ENCODE measurements at regions not wholly inside any gene's neighbourhood (a gene's known extent, or its start where the extent isn't known, plus 50 kb on each side); places are given as distances from the start of the nearest gene placed in this dataset.

- Histone ChIP-seq H3K36me3 (ENCODE audit: control insufficient read depth in 2 of 2, insufficient read depth in 2 of 2, low read length in 1 of 2) (no peaks in the 10 kb centered on the region), H3K27me3 (ENCODE audit: control insufficient read depth in 1 of 2, insufficient read depth in 2 of 2, low read length in 2 of 2) (no peaks in the 10 kb centered on the region), H3K4me1 (ENCODE audit: control insufficient read depth in 2 of 2, insufficient read depth in 2 of 2, low read length in 1 of 2) (no peaks in the 10 kb centered on the region), H3K9me3 (ENCODE audit: control insufficient read depth in 2 of 2, insufficient read depth in 1 of 2, low read depth in 1 of 2, low read length in 1 of 2) (no peaks in the 10 kb centered on the region), H3K4me3 (ENCODE audit: low read depth in 1 of 2, low read length in 2 of 2) (no peak overlapping the region), H3K27ac (ENCODE audit: low read depth in 2 of 2, low read length in 1 of 2) (no peak overlapping the region)
- WGBS, 2 donors: 56 to 64% methylated on average over 3 of the region's 3 CpGs
These were observed 950.7 kb upstream of the PIK3C3 start for GRCh38 chr18:41004324-41004723.

DNA sequence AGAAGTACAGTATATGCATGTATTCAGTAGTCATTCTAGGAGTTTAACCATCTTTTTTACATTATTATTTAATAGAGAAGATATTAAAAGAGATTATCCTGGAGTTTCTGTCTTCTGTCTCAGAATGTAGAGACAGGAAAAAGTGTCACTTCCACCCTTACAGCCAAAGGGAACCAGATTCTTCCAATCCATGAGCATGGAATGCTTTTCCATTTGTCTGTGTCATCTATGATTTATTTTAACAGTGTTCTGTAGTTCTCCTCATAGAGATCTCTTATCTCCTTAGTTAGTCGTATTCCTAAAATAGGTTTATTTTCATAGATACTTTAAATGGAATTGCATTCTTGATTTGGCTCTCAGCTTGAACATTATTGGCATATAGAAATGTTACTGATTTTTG is 959.5 kb upstream of the PIK3C3 start:
- Histone ChIP-seq H3K27ac (ENCODE audit: low read depth in 2 of 2, low read length in 1 of 2) (no peak overlapping the region), H3K9me3 (ENCODE audit: control insufficient read depth in 2 of 2, insufficient read depth in 1 of 2, low read depth in 1 of 2, low read length in 1 of 2) (no peaks in the 10 kb centered on the region), H3K36me3 (ENCODE audit: control insufficient read depth in 2 of 2, insufficient read depth in 2 of 2, low read length in 1 of 2) (no peaks in the 10 kb centered on the region), H3K27me3 (ENCODE audit: control insufficient read depth in 1 of 2, insufficient read depth in 2 of 2, low read length in 2 of 2) (no peaks in the 10 kb centered on the region), H3K4me1 (ENCODE audit: control insufficient read depth in 2 of 2, insufficient read depth in 2 of 2, low read length in 1 of 2) (no peaks in the 10 kb centered on the region), H3K4me3 (ENCODE audit: low read depth in 1 of 2, low read length in 2 of 2) (no peak overlapping the region)
- WGBS, 2 donors: 52 to 68% methylated on average over 1 of the region's 1 CpG

GRCh38 chr18:40993363-40993762 is 961.7 kb upstream of the PIK3C3 start:
- H3K36me3 ChIP-seq (ENCODE audit: control insufficient read depth in 2 of 2, insufficient read depth in 2 of 2, low read length in 1 of 2): no peaks in the 10 kb centered on the region
- H3K4me3 ChIP-seq (ENCODE audit: low read depth in 1 of 2, low read length in 2 of 2): no peak overlapping the region
- H3K27ac ChIP-seq (ENCODE audit: low read depth in 2 of 2, low read length in 1 of 2): no peak overlapping the region
- no peaks in the 10 kb centered on the region for H3K27me3 ChIP-seq (ENCODE audit: control insufficient read depth in 1 of 2, insufficient read depth in 2 of 2, low read length in 2 of 2)
- no peaks in the 10 kb centered on the region for H3K9me3 ChIP-seq (ENCODE audit: control insufficient read depth in 2 of 2, insufficient read depth in 1 of 2, low read depth in 1 of 2, low read length in 1 of 2)
- H3K4me1 ChIP-seq (ENCODE audit: control insufficient read depth in 2 of 2, insufficient read depth in 2 of 2, low read length in 1 of 2): no peaks in the 10 kb centered on the region

GRCh38 chr18:40987581-40987980 is 967.5 kb upstream of the PIK3C3 start:
- no peak overlapping the region for H3K4me3 ChIP-seq (ENCODE audit: low read depth in 1 of 2, low read length in 2 of 2)
- no peaks in the 10 kb centered on the region for H3K36me3 ChIP-seq (ENCODE audit: control insufficient read depth in 2 of 2, insufficient read depth in 2 of 2, low read length in 1 of 2)
- H3K4me1 ChIP-seq (ENCODE audit: control insufficient read depth in 2 of 2, insufficient read depth in 2 of 2, low read length in 1 of 2): no peaks in the 10 kb centered on the region
- H3K27me3 ChIP-seq (ENCODE audit: control insufficient read depth in 1 of 2, insufficient read depth in 2 of 2, low read length in 2 of 2): no peaks in the 10 kb centered on the region
- no peak overlapping the region for H3K27ac ChIP-seq (ENCODE audit: low read depth in 2 of 2, low read length in 1 of 2)
- no peaks in the 10 kb centered on the region for H3K9me3 ChIP-seq (ENCODE audit: control insufficient read depth in 2 of 2, insufficient read depth in 1 of 2, low read depth in 1 of 2, low read length in 1 of 2)
- WGBS, 2 donors: 63 to 67% methylated on average over 1 of the region's 1 CpG

DNA sequence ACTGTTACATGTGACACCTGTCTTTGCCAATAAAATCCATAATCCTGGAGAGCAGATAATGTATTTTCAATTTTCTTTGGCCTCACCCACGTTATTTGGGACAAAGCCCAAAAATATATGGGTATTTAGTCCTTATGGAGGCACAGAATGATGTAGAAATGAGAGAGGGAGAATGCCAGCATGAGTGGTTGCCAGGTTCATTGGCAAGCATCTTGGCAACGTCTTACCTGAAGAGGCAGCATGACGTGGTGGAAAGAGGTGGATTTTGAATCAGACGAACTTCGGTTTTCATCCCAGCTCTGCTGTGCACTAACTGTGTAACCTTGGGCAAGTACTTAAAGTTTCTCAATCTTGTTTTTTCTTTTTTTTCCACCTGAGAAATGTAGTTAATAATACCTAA is 969.6 kb upstream of the PIK3C3 start:
- H3K4me1 ChIP-seq (ENCODE audit: control insufficient read depth in 2 of 2, insufficient read depth in 2 of 2, low read length in 1 of 2): no peaks in the 10 kb centered on the region
- H3K4me3 ChIP-seq (ENCODE audit: low read depth in 1 of 2, low read length in 2 of 2): no peak overlapping the region
- H3K36me3 ChIP-seq (ENCODE audit: control insufficient read depth in 2 of 2, insufficient read depth in 2 of 2, low read length in 1 of 2): no peaks in the 10 kb centered on the region
- H3K27me3 ChIP-seq (ENCODE audit: control insufficient read depth in 1 of 2, insufficient read depth in 2 of 2, low read length in 2 of 2): no peaks in the 10 kb centered on the region
- 44 to 58% methylated on average over 5 of the region's 5 CpGs for WGBS, 2 donors
- no peaks in the 10 kb centered on the region for H3K9me3 ChIP-seq (ENCODE audit: control insufficient read depth in 2 of 2, insufficient read depth in 1 of 2, low read depth in 1 of 2, low read length in 1 of 2)
- H3K27ac ChIP-seq (ENCODE audit: low read depth in 2 of 2, low read length in 1 of 2): no peak overlapping the region

GRCh38 chr18:40984856-40985255 is 970.2 kb upstream of the PIK3C3 start:
- H3K36me3 ChIP-seq (ENCODE audit: control insufficient read depth in 2 of 2, insufficient read depth in 2 of 2, low read length in 1 of 2): no peaks in the 10 kb centered on the region
- H3K4me1 ChIP-seq (ENCODE audit: control insufficient read depth in 2 of 2, insufficient read depth in 2 of 2, low read length in 1 of 2): no peaks in the 10 kb centered on the region
- no peak overlapping the region for H3K27ac ChIP-seq (ENCODE audit: low read depth in 2 of 2, low read length in 1 of 2)
- no peaks in the 10 kb centered on the region for H3K9me3 ChIP-seq (ENCODE audit: control insufficient read depth in 2 of 2, insufficient read depth in 1 of 2, low read depth in 1 of 2, low read length in 1 of 2)
- no peaks in the 10 kb centered on the region for H3K27me3 ChIP-seq (ENCODE audit: control insufficient read depth in 1 of 2, insufficient read depth in 2 of 2, low read length in 2 of 2)
- WGBS, 2 donors: 78 to 88% methylated on average over 1 of the region's 1 CpG
- no peak overlapping the region for H3K4me3 ChIP-seq (ENCODE audit: low read depth in 1 of 2, low read length in 2 of 2)

GRCh38 chr18:40983835-40984234 is 971.2 kb upstream of the PIK3C3 start:
- no peak overlapping the region for H3K27ac ChIP-seq (ENCODE audit: low read depth in 2 of 2, low read length in 1 of 2)
- 75 to 89% methylated on average over 1 of the region's 1 CpG for WGBS, 2 donors
- no peaks in the 10 kb centered on the region for H3K4me1 ChIP-seq (ENCODE audit: control insufficient read depth in 2 of 2, insufficient read depth in 2 of 2, low read length in 1 of 2)
- no peaks in the 10 kb centered on the region for H3K36me3 ChIP-seq (ENCODE audit: control insufficient read depth in 2 of 2, insufficient read depth in 2 of 2, low read length in 1 of 2)
- H3K27me3 ChIP-seq (ENCODE audit: control insufficient read depth in 1 of 2, insufficient read depth in 2 of 2, low read length in 2 of 2): no peaks in the 10 kb centered on the region
- H3K9me3 ChIP-seq (ENCODE audit: control insufficient read depth in 2 of 2, insufficient read depth in 1 of 2, low read depth in 1 of 2, low read length in 1 of 2): no peaks in the 10 kb centered on the region
- H3K4me3 ChIP-seq (ENCODE audit: low read depth in 1 of 2, low read length in 2 of 2): no peak overlapping the region

DNA sequence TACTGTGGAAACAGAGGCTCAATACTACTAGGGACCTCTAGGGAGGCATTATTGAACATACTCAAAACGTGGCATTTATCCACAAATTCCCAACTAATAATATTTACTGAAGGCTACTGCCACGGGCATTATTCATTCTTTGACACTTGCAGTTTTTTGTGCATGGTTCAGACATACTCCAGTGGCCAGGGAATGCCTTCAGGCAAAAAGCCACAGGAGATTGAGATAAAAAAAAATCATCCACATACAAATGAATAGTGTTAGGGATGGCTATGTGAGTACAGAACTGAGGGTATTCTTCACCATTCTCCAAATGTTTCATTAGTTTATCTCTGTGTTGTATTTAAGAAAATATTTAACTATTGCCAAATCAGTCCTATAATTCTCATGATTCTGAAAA is 974.9 kb upstream of the PIK3C3 start:
- no peaks in the 10 kb centered on the region for H3K36me3 ChIP-seq (ENCODE audit: control insufficient read depth in 2 of 2, insufficient read depth in 2 of 2, low read length in 1 of 2)
- H3K4me1 ChIP-seq (ENCODE audit: control insufficient read depth in 2 of 2, insufficient read depth in 2 of 2, low read length in 1 of 2): peaks cover 0 to 2% of the 10 kb centered on the region in 2 donors
- H3K4me3 ChIP-seq (ENCODE audit: low read depth in 1 of 2, low read length in 2 of 2): no peak overlapping the region
- no peaks in the 10 kb centered on the region for H3K27me3 ChIP-seq (ENCODE audit: control insufficient read depth in 1 of 2, insufficient read depth in 2 of 2, low read length in 2 of 2)
- peaks cover 0 to 4% of the 10 kb centered on the region in 2 donors for H3K9me3 ChIP-seq (ENCODE audit: control insufficient read depth in 2 of 2, insufficient read depth in 1 of 2, low read depth in 1 of 2, low read length in 1 of 2)
- no peak overlapping the region for H3K27ac ChIP-seq (ENCODE audit: low read depth in 2 of 2, low read length in 1 of 2)
- WGBS, 2 donors: 9 to 14% methylated on average over 2 of the region's 2 CpGs

DNA sequence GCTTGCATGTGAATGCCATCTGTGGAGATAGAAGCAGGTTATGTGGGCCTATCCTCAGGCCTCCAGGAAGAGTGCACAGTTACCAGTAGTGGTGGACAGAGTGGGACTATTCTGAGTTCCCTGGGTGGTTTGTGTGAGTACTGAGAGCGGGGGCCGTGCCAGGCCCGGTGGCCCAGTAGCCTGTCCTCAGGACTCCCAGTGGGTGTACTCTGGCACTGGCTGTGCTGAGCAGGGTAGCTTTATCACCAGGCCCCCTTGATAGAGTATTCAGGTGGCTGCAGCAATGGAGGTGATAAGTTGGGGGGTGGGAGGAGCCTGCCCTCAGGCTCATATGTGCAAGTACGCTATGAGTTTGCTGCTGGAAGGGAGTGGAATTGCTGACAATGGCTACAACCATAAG is 979.0 kb upstream of the PIK3C3 start:
- Histone ChIP-seq H3K9me3 (ENCODE audit: control insufficient read depth in 2 of 2, insufficient read depth in 1 of 2, low read depth in 1 of 2, low read length in 1 of 2) (peaks cover 0 to 4% of the 10 kb centered on the region in 2 donors), H3K4me3 (ENCODE audit: low read depth in 1 of 2, low read length in 2 of 2) (no peak overlapping the region), H3K27me3 (ENCODE audit: control insufficient read depth in 1 of 2, insufficient read depth in 2 of 2, low read length in 2 of 2) (no peaks in the 10 kb centered on the region), H3K27ac (ENCODE audit: low read depth in 2 of 2, low read length in 1 of 2) (no peak overlapping the region), H3K36me3 (ENCODE audit: control insufficient read depth in 2 of 2, insufficient read depth in 2 of 2, low read length in 1 of 2) (no peaks in the 10 kb centered on the region), H3K4me1 (ENCODE audit: control insufficient read depth in 2 of 2, insufficient read depth in 2 of 2, low read length in 1 of 2) (peaks cover 0 to 2% of the 10 kb centered on the region in 2 donors)
- WGBS, 2 donors: 91% methylated on average over 4 of the region's 4 CpGs

DNA sequence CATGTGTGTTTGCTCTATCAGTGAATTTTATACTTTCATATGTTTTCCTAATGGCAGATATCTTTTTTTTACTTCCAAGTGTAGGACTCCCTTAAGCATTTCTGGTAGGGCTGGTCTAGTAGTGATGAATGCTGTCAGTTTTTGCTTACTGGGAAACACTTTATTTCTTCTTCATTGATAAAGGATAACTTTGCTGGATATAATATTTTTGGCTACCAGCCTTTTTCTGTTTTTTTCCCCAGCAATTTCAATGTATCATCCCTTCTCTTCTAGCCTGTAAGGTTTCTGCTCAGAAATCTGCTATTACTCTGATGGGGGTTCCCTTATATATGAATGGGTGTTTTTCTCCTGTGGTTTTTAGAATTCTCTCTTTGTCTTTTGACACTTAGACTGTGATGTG is 980.6 kb upstream of the PIK3C3 start:
- Histone ChIP-seq H3K36me3 (ENCODE audit: control insufficient read depth in 2 of 2, insufficient read depth in 2 of 2, low read length in 1 of 2) (no peaks in the 10 kb centered on the region), H3K4me1 (ENCODE audit: control insufficient read depth in 2 of 2, insufficient read depth in 2 of 2, low read length in 1 of 2) (peaks cover 0 to 2% of the 10 kb centered on the region in 2 donors), H3K4me3 (ENCODE audit: low read depth in 1 of 2, low read length in 2 of 2) (no peak overlapping the region), H3K27me3 (ENCODE audit: control insufficient read depth in 1 of 2, insufficient read depth in 2 of 2, low read length in 2 of 2) (no peaks in the 10 kb centered on the region), H3K9me3 (ENCODE audit: control insufficient read depth in 2 of 2, insufficient read depth in 1 of 2, low read depth in 1 of 2, low read length in 1 of 2) (peaks cover 0 to 4% of the 10 kb centered on the region in 2 donors), H3K27ac (ENCODE audit: low read depth in 2 of 2, low read length in 1 of 2) (no peak overlapping the region)

Data from esophagus (tissue), 2 donors.